ENCODE measurements at regions not wholly inside any gene's neighbourhood (a gene's known extent, or its start where the extent isn't known, plus 50 kb on each side); places are given as distances from the start of the nearest gene placed in this dataset.

GRCh38 chr10:113290137-113290536 is 262.7 kb upstream of the HABP2 start:
- DNase-seq (ENCODE audit: extremely low spot score), result no peak
- ChIA-PET CTCF (no interaction called here), POLR2A (no interaction called here)
- TF ChIP-seq L3MBTL2 (conservative IDR thresholded peaks at IDR 0.05) (no peak), FOXM1 (IDR thresholded peaks at IDR 0.05; ENCODE audit: borderline replicate concordance) (no peak), ZNF384 (IDR thresholded peaks at IDR 0.05) (no peak), CTBP1 (IDR thresholded peaks at IDR 0.05; ENCODE audit: borderline replicate concordance) (no peak), ARNT (IDR thresholded peaks at IDR 0.05) (no peak), BHLHE40 (IDR thresholded peaks at IDR 0.05; ENCODE audit: borderline replicate concordance) (no peak), SUZ12 (IDR thresholded peaks at IDR 0.05) (no peak), TARDBP (IDR thresholded peaks at IDR 0.05) (no peak), NFRKB (IDR thresholded peaks at IDR 0.05) (no peak), LEF1 (IDR thresholded peaks at IDR 0.05; ENCODE audit: borderline replicate concordance) (no peak), FOXA1 (IDR thresholded peaks at IDR 0.05) (no peak), HDGF (IDR thresholded peaks at IDR 0.05; ENCODE audit: borderline replicate concordance) (no peak), ELF4 (IDR thresholded peaks at IDR 0.05) (no peak), SP1 (IDR thresholded peaks at IDR 0.05) (no peak), PKNOX1 (IDR thresholded peaks at IDR 0.05) (no peak), FOXK2 (IDR thresholded peaks at IDR 0.05) (no peak)

GRCh38 chr10:113291413-113291812 is 261.4 kb upstream of the HABP2 start:
- DNase-seq (ENCODE audit: extremely low spot score), result no peak
- CTCF ChIA-PET, result interaction anchor here (0.6 to 1.0 kb wide), 2 partner anchors 94 to 272 kb away, joined by 3 read pairs; no protein-coding TSS in a partner anchor
- TF ChIP-seq PKNOX1 (IDR thresholded peaks at IDR 0.05), result peak; percentile 52; the same call in 1 of the 2 replicates
- no peak for TF ChIP-seq ELF4 (IDR thresholded peaks at IDR 0.05)
- POLR2A ChIA-PET, result no interaction called here

- CTCF ChIA-PET, result interaction anchor here (0.6 to 1.0 kb wide), 2 partner anchors 93 to 271 kb away, joined by 3 read pairs; no protein-coding TSS in a partner anchor
- POLR2A ChIA-PET, result no interaction called here
- DNase-seq (ENCODE audit: extremely low spot score), result no peak
- no peak for TF ChIP-seq SP1 (IDR thresholded peaks at IDR 0.05)
- no peak for TF ChIP-seq CTBP1 (IDR thresholded peaks at IDR 0.05; ENCODE audit: borderline replicate concordance)
- TF ChIP-seq LEF1 (IDR thresholded peaks at IDR 0.05; ENCODE audit: borderline replicate concordance), result no peak
- TF ChIP-seq PKNOX1 (IDR thresholded peaks at IDR 0.05), result no peak
- TF ChIP-seq FOXM1 (IDR thresholded peaks at IDR 0.05; ENCODE audit: borderline replicate concordance), result no peak
- no peak for TF ChIP-seq ARNT (IDR thresholded peaks at IDR 0.05)
- no peak for TF ChIP-seq NFRKB (IDR thresholded peaks at IDR 0.05)
- TF ChIP-seq TARDBP (IDR thresholded peaks at IDR 0.05), result no peak
- TF ChIP-seq SUZ12 (IDR thresholded peaks at IDR 0.05), result no peak
- no peak for TF ChIP-seq FOXA1 (IDR thresholded peaks at IDR 0.05)
- TF ChIP-seq ELF4 (IDR thresholded peaks at IDR 0.05), result no peak
- TF ChIP-seq ZNF384 (IDR thresholded peaks at IDR 0.05), result no peak
- TF ChIP-seq BHLHE40 (IDR thresholded peaks at IDR 0.05; ENCODE audit: borderline replicate concordance), result no peak
- TF ChIP-seq L3MBTL2 (conservative IDR thresholded peaks at IDR 0.05), result no peak
- no peak for TF ChIP-seq HDGF (IDR thresholded peaks at IDR 0.05; ENCODE audit: borderline replicate concordance)
- TF ChIP-seq FOXK2 (IDR thresholded peaks at IDR 0.05), result no peak
Observed at GRCh38 chr10:113292086-113292485, 260.8 kb upstream of the HABP2 start.

- CTCF ChIA-PET, result no interaction called here
- POLR2A ChIA-PET, result no interaction called here
- DNase-seq (ENCODE audit: extremely low spot score), result no peak
- TF ChIP-seq BHLHE40 (IDR thresholded peaks at IDR 0.05; ENCODE audit: borderline replicate concordance) (no peak), HDGF (IDR thresholded peaks at IDR 0.05; ENCODE audit: borderline replicate concordance) (no peak), FOXM1 (IDR thresholded peaks at IDR 0.05; ENCODE audit: borderline replicate concordance) (no peak), FOXA1 (IDR thresholded peaks at IDR 0.05) (no peak), ARNT (IDR thresholded peaks at IDR 0.05) (no peak)
Observed at GRCh38 chr10:113292743-113293142, 260.1 kb upstream of the HABP2 start.

GRCh38 chr10:113293167-113293566 is 259.7 kb upstream of the HABP2 start:
- CTCF ChIA-PET, result no interaction called here

GRCh38 chr10:113294868-113295267 is 258.0 kb upstream of the HABP2 start:
- DNase-seq (ENCODE audit: extremely low spot score), result no peak
- TF ChIP-seq PKNOX1 (IDR thresholded peaks at IDR 0.05) (no peak), FOXK2 (IDR thresholded peaks at IDR 0.05) (no peak), L3MBTL2 (conservative IDR thresholded peaks at IDR 0.05) (no peak), ELF4 (IDR thresholded peaks at IDR 0.05) (no peak), SUZ12 (IDR thresholded peaks at IDR 0.05) (no peak), ZNF384 (IDR thresholded peaks at IDR 0.05) (no peak)
- POLR2A ChIA-PET, result no interaction called here
- CTCF ChIA-PET, result no interaction called here

More at GRCh38 chr10:113293167-113293566, 259.7 kb upstream of the HABP2 start:
- POLR2A ChIA-PET, result no interaction called here
- no peak for DNase-seq (ENCODE audit: extremely low spot score)
- no peak for TF ChIP-seq TARDBP (IDR thresholded peaks at IDR 0.05)
- no peak for TF ChIP-seq PKNOX1 (IDR thresholded peaks at IDR 0.05)
- no peak for TF ChIP-seq CTBP1 (IDR thresholded peaks at IDR 0.05; ENCODE audit: borderline replicate concordance)
- no peak for TF ChIP-seq FOXK2 (IDR thresholded peaks at IDR 0.05)
- no peak for TF ChIP-seq BHLHE40 (IDR thresholded peaks at IDR 0.05; ENCODE audit: borderline replicate concordance)

Measured in HEK293T (cell line).